GM18519 (cell line): ENCODE measurements at regions not wholly inside any gene's neighbourhood (a gene's known extent, or its start where the extent isn't known, plus 50 kb on each side); places are given as distances from the start of the nearest gene placed in this dataset.

Experiments used
- ATAC-seq: cut with Tn5 transposase; IDR thresholded peaks from one replicate; pipeline ENCODE4 v1.9.1; 2021; ENCODE audit warnings: mild to moderate bottlenecking, moderate library complexity; ENCODE audit not compliant: unreplicated experiment, low FRiP score

- ATAC-seq: no peak
These were observed 307.0 kb downstream of the OSTF1 start for GRCh38 chr9:75395336-75395735.

- no peak for ATAC-seq
These were observed 309.5 kb downstream of the OSTF1 start for GRCh38 chr9:75397836-75398235.

- ATAC-seq: no peak
These were observed 320.1 kb downstream of the OSTF1 start for GRCh38 chr9:75408391-75408790.

- ATAC-seq: no peak
These were observed 322.1 kb downstream of the OSTF1 start for GRCh38 chr9:75410405-75410804.

GRCh38 chr9:75414371-75415160 is 326.3 kb downstream of the OSTF1 start:
- ATAC-seq: no peak

GRCh38 chr9:75417471-75417870 is 329.2 kb downstream of the OSTF1 start:
- no peak for ATAC-seq

GRCh38 chr9:75418518-75418917 is 330.2 kb downstream of the OSTF1 start:
- ATAC-seq: peak; percentile 72

- ATAC-seq: peak; percentile 70
These were observed 334.7 kb downstream of the OSTF1 start for GRCh38 chr9:75422944-75423522.

- no peak for ATAC-seq
These were observed 341.5 kb downstream of the OSTF1 start for GRCh38 chr9:75429531-75430475.

- ATAC-seq: no peak
These were observed 343.1 kb downstream of the OSTF1 start for GRCh38 chr9:75431375-75431774.

GRCh38 chr9:75432386-75432785 is 344.1 kb downstream of the OSTF1 start:
- no peak for ATAC-seq

GRCh38 chr9:75432888-75433287 is 344.6 kb downstream of the OSTF1 start:
- no peak for ATAC-seq

- ATAC-seq: peak; percentile 73
These were observed 350.4 kb downstream of the OSTF1 start for GRCh38 chr9:75438716-75439115.

GRCh38 chr9:75440914-75441313 is 352.6 kb downstream of the OSTF1 start:
- ATAC-seq: no peak

- ATAC-seq: no peak
These were observed 356.8 kb downstream of the OSTF1 start for GRCh38 chr9:75445144-75445543.

- no peak for ATAC-seq
These were observed 359.0 kb downstream of the OSTF1 start for GRCh38 chr9:75447281-75447680.

GRCh38 chr9:75448281-75448680 is 360.0 kb downstream of the OSTF1 start:
- no peak for ATAC-seq

GRCh38 chr9:75448955-75449354 is 360.6 kb downstream of the OSTF1 start:
- no peak for ATAC-seq

- ATAC-seq: no peak
These were observed 362.7 kb downstream of the OSTF1 start for GRCh38 chr9:75451045-75451444.

- no peak for ATAC-seq
These were observed 363.2 kb downstream of the OSTF1 start for GRCh38 chr9:75451505-75451904.

GRCh38 chr9:75452512-75452911 is 364.2 kb downstream of the OSTF1 start:
- no peak for ATAC-seq
